Naive thymus-derived CD4-positive, alpha-beta T cell (primary cell): ENCODE measurements at regions not wholly inside any gene's neighbourhood (a gene's known extent, or its start where the extent isn't known, plus 50 kb on each side); places are given as distances from the start of the nearest gene placed in this dataset.

Experiments used
- ATAC-seq: fragments of 150-1000 bp; cut with Tn5 transposase; 2 replicates; pipeline ENCODE4 v1.10.0; 2021; ENCODE audit warnings: mild to moderate bottlenecking, moderate library complexity
- CTCF ChIA-PET: fragments of 350-600 bp; sonication (Branson Sonifier 250); formaldehyde crosslinking; loops from one replicate; lab custom pipeline; 2021; ENCODE audit warnings: antibody characterized with exemption; lab: Charles Lee
- POLR2A ChIA-PET: fragments of 350-600 bp; sonication (Branson Sonifier 250); formaldehyde crosslinking; loops from one replicate; lab custom pipeline; 2021; ENCODE audit warnings: antibody characterized with exemption, inconsistent platforms; lab: Charles Lee
- DNase-seq, 9 donors: peaks; one replicate each; pipeline versions ENCODE4 v3.0.0 to v3.0.0-alpha.2; 2020 to 2022; ENCODE audit warnings: mixed read lengths in 1 of 9
- H3K27ac ChIP-seq: one replicate; pipeline ENCODE4 v1.7.0; 2013; ENCODE audit warnings: mild to moderate bottlenecking, low read depth, low read length, moderate library complexity
- H3K27me3 ChIP-seq, 2 donors: one replicate each; pipeline ENCODE4 v1.7.0; 2013; ENCODE audit warnings: low read length in 2 of 2, mild to moderate bottlenecking in 2 of 2, moderate library complexity in 2 of 2; ENCODE audit not compliant: control insufficient read depth in 2 of 2, insufficient read depth in 2 of 2
- H3K36me3 ChIP-seq, 3 experiments: 1 replicate in 2 of 3; 2 replicates in 1 of 3; pipeline ENCODE4 v1.7.0; 2013; ENCODE audit warnings: low read length in 3 of 3, mild to moderate bottlenecking in 3 of 3, moderate library complexity in 1 of 3; ENCODE audit not compliant: insufficient read depth in 3 of 3, control insufficient read depth in 2 of 3
- H3K4me1 ChIP-seq, 2 donors: one replicate each; pipeline ENCODE4 v1.7.0; 2013; ENCODE audit warnings: low read length in 2 of 2, mild to moderate bottlenecking in 2 of 2, moderate library complexity in 1 of 2; ENCODE audit not compliant: control insufficient read depth in 2 of 2, insufficient read depth in 2 of 2
- H3K4me3 ChIP-seq: 2 replicates; pipeline ENCODE4 v1.7.0; 2013; ENCODE audit warnings: mild to moderate bottlenecking, low read length
- H3K9me3 ChIP-seq, 3 experiments: 1 replicate in 2 of 3; 2 replicates in 1 of 3; pipeline ENCODE4 v1.7.0; 2013; ENCODE audit warnings: low read length in 3 of 3; ENCODE audit not compliant: control insufficient read depth in 2 of 3
- H3K27ac Mint-ChIP-seq, 9 donors: one replicate each; pipeline ENCODE4 v1.8.0; 2020 to 2022; ENCODE audit warnings: mixed read lengths in 9 of 9, mild to moderate bottlenecking in 8 of 9, moderate library complexity in 5 of 9, inconsistent platforms in 2 of 9
- H3K27me3 Mint-ChIP-seq, 5 donors: one replicate each; pipeline ENCODE4 v1.8.0; 2021 to 2022; ENCODE audit warnings: mixed read lengths in 5 of 5, mild to moderate bottlenecking in 1 of 5
- H3K36me3 Mint-ChIP-seq, 5 donors: one replicate each; pipeline ENCODE4 v1.8.0; 2020 to 2022; ENCODE audit warnings: mixed read lengths in 5 of 5, mild to moderate bottlenecking in 3 of 5, inconsistent platforms in 1 of 5
- H3K4me1 Mint-ChIP-seq, 7 donors: one replicate each; pipeline ENCODE4 v1.8.0; 2020 to 2022; ENCODE audit warnings: mixed read lengths in 7 of 7, mild to moderate bottlenecking in 3 of 7, inconsistent platforms in 1 of 7
- H3K4me3 Mint-ChIP-seq, 10 donors: one replicate each; pipeline ENCODE4 v1.8.0; 2020 to 2022; ENCODE audit warnings: mild to moderate bottlenecking in 10 of 10, mixed read lengths in 10 of 10, moderate library complexity in 6 of 10, inconsistent platforms in 2 of 10
- H3K9me3 Mint-ChIP-seq, 11 donors: one replicate each; pipeline ENCODE4 v1.8.0; 2020 to 2022; ENCODE audit warnings: mixed read lengths in 11 of 11, mild to moderate bottlenecking in 4 of 11, inconsistent platforms in 1 of 11, moderate library complexity in 1 of 11
- intact Hi-C, 2 donors: fragments of 100-400 bp; cut with micrococcal nuclease; formaldehyde crosslinking; loops; one replicate each; pipeline ENCODE4 v1.15.1; 2023

DNA sequence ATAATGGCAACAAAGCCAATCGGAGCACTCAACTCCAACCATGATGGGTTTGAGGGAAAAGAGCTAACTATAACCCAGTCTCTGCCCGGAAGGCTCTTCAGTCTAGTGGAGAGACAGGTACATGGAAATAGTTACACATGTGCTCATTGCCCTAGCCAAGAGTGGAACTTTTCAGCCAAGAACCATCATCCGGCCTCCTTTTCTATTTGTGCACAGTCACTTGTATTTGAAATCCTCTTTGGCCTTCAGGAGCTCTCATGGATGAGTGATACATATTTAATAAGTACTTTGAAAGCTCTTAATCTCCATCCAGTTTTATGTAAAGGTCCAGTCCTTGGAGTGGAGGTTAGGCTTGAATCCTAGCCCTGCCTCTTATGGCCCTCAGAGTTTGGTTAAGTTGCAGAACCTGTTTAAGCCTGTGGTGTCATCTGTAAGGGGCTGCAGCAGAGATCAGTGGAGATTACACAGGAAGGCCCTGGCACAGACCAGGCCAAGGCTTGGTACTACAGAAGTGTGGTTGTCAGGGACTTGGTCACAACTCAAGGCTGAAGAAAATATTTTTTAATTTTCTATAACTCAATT, 72.3 kb upstream of the SMLR1 start:
- Mint-ChIP-seq H3K4me1 (peaks cover 0 to 9% (median 4%) of the 10 kb centered on the region in 7 donors), H3K27me3 (peaks cover 0 to 11% (median 4%) of the 10 kb centered on the region in 5 donors), H3K27ac (no peak overlapping the region), H3K9me3 (peaks cover 0 to 10% (median 3%) of the 10 kb centered on the region in 11 donors), H3K4me3 (no peak overlapping the region), H3K36me3 (peaks cover 0 to 3% (median 0%) of the 10 kb centered on the region in 5 donors)
- intact Hi-C loops: no loop called here
- Histone ChIP-seq H3K27me3 (no peaks in the 10 kb centered on the region), H3K4me3 (no peak overlapping the region), H3K36me3 (no peaks in the 10 kb centered on the region), H3K27ac (no peak overlapping the region), H3K9me3 (peaks cover 0 to 2% (median 0%) of the 10 kb centered on the region in 3 experiments), H3K4me1 (peaks cover 0 to 14% of the 10 kb centered on the region in 2 donors)
- DNase-seq (no peak), ATAC-seq (no peak)
- ChIA-PET POLR2A (interaction anchor here (0.7 kb wide), 1 partner anchor 74 kb away, joined by 4 read pairs; no protein-coding TSS in a partner anchor), CTCF (interaction anchor here (0.7 to 1.1 kb wide), 2 partner anchors 11 to 33 kb away, joined by 3 to 4 read pairs; no protein-coding TSS in a partner anchor)

DNA sequence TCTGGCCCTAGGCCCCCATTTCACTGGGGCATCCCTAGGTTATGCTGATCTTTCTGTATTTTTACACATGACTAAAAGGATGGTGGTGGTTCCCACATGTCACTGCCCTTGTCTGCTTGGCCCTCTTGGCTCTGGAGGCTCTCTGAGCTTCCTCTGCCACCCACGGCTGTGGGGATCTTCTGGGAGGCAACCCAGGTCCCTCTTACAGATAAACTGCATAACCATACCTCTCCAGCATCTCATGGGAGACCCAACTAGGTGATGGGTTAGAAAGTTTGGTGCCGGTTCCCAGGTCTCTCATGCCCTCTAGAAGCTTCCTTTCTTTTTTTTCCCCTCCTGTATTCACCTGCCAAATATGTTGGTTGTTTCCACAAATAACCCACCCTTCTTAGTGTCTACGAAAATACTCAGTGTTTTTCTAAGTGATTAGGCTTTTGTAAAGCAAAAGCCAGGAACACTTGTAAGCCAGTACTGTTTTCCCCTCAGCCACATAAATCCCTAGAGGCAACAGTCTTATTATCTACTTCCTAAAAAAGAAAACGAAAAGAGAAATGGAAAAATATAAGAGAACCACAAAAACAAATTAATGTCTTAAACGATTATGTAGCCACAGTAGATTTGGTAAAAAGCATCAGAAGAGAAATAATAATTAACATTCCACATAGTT, 71.7 kb upstream of the SMLR1 start:
- Mint-ChIP-seq H3K4me3 (no peak overlapping the region), H3K27ac (no peak overlapping the region), H3K36me3 (peaks cover 0 to 4% (median 3%) of the 10 kb centered on the region in 5 donors), H3K9me3 (peaks cover 0 to 8% (median under 1%) of the 10 kb centered on the region in 11 donors), H3K4me1 (peaks cover 0 to 9% (median 4%) of the 10 kb centered on the region in 7 donors), H3K27me3 (peaks cover 4 to 15% (median 8%) of the 10 kb centered on the region in 5 donors)
- POLR2A ChIA-PET: no interaction called here
- no peaks in the 10 kb centered on the region for H3K9me3 ChIP-seq
- H3K27ac ChIP-seq: no peak overlapping the region
- ATAC-seq: no peak
- intact Hi-C loops: no loop called here
- no peak for DNase-seq
- H3K27me3 ChIP-seq: no peaks in the 10 kb centered on the region
- peaks cover 0 to 14% of the 10 kb centered on the region in 2 donors for H3K4me1 ChIP-seq
- no peaks in the 10 kb centered on the region for H3K36me3 ChIP-seq
- CTCF ChIA-PET: interaction anchor here (1.1 kb wide), 1 partner anchor 32 kb away, joined by 3 read pairs; no protein-coding TSS in a partner anchor
- H3K4me3 ChIP-seq: no peak overlapping the region

DNA sequence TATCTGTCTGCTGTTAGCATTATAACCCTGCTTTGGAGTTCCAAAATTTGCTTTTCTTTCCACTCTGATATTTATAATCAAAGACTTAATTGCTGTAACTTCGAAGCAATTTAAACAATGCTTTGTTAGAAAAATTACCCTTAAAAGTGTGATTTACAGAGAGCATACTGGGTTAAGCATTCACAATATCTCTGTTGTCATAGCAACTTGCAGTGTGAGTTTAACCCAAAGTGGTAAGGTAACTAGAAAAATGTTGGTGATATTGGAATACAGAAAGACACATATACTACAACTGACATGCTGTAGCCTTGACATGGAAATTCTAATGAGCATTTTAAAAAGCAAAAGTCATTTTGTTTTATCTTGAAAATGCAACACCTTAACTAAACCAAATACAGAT, 70.4 kb upstream of the SMLR1 start:
- H3K9me3 ChIP-seq: no peaks in the 10 kb centered on the region
- H3K27me3 ChIP-seq: no peaks in the 10 kb centered on the region
- intact Hi-C loops: no loop called here
- no peak overlapping the region for H3K4me3 ChIP-seq
- Mint-ChIP-seq H3K27me3 (peaks cover 4 to 16% (median 8%) of the 10 kb centered on the region in 5 donors), H3K4me3 (no peak overlapping the region), H3K4me1 (peaks cover 0 to 9% (median 4%) of the 10 kb centered on the region in 7 donors), H3K27ac (no peak overlapping the region), H3K36me3 (peaks cover 0 to 4% (median 0%) of the 10 kb centered on the region in 5 donors), H3K9me3 (peaks cover 0 to 4% (median 0%) of the 10 kb centered on the region in 11 donors)
- no peaks in the 10 kb centered on the region for H3K36me3 ChIP-seq
- ChIA-PET CTCF (interaction anchor here (0.6 kb wide), 2 partner anchors 241 to 1062 kb away, joined by 3 to 5 read pairs; no protein-coding TSS in a partner anchor), POLR2A (no interaction called here)
- H3K4me1 ChIP-seq: peaks cover 0 to 14% of the 10 kb centered on the region in 2 donors
- no peak overlapping the region for H3K27ac ChIP-seq
- DNase-seq (no peak), ATAC-seq (no peak)

DNA sequence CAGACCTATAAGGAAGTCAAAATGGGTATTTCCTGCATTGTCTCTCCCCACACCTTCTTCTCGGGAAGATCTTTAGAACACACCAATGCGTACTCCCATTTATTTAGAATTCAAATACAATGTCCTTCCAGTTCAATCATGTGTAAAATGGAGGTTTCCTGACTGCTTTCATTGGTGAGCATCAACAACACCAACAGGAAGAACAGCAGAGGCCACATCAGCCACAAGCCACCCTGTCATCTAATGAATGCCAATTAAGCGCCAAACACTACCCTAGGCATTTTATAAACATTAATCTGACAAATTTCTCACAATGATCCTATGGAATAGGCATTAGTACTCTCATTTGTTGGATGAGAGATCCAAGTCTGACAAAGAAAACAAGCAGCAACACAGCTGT, 68.4 kb upstream of the SMLR1 start:
- POLR2A ChIA-PET: interaction anchor here (0.7 kb wide), 1 partner anchor 18 kb away, joined by 3 read pairs; no protein-coding TSS in a partner anchor
- H3K9me3 Mint-ChIP-seq: peaks cover 0 to 4% (median 0%) of the 10 kb centered on the region in 11 donors
- ATAC-seq: no peak

DNA sequence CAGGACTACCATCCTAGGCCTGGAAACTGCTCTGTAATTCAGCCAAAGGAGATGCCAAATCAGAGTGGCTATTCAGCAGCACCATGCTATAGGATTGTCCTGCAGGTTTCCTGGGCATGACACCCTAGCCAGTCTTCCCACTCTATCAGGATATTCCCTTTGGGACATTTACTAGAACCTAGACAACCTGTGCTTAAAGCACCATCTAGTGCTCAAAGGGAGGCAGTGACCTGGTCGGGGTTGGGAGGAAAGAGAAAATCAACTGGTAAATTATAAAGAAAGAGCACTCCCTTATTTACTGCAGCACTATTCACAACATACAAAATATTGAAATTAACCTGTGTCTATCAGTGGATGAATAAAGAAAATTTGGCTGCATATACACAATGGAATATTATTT, 67.2 kb upstream of the SMLR1 start:
- H3K4me1 ChIP-seq: peaks cover 0 to 14% of the 10 kb centered on the region in 2 donors
- Mint-ChIP-seq H3K9me3 (peaks cover 0 to 4% (median 0%) of the 10 kb centered on the region in 11 donors), H3K27me3 (peaks cover 4 to 28% (median 9%) of the 10 kb centered on the region in 5 donors), H3K4me3 (no peak overlapping the region), H3K36me3 (peaks cover 0 to 4% (median 0%) of the 10 kb centered on the region in 5 donors), H3K27ac (no peak overlapping the region), H3K4me1 (peaks cover 0 to 11% (median 4%) of the 10 kb centered on the region in 7 donors)
- H3K4me3 ChIP-seq: no peak overlapping the region
- ChIA-PET POLR2A (no interaction called here), CTCF (no interaction called here)
- DNase-seq (no peak), ATAC-seq (no peak)
- H3K27me3 ChIP-seq: no peaks in the 10 kb centered on the region
- intact Hi-C loops: loop anchor here in 1 of 2 donors (1.0 kb wide), 1 partner anchor 438 kb away; no protein-coding TSS in a partner anchor
- H3K9me3 ChIP-seq: no peaks in the 10 kb centered on the region
- no peak overlapping the region for H3K27ac ChIP-seq
- no peaks in the 10 kb centered on the region for H3K36me3 ChIP-seq

More for the DNA sequence above, 68.4 kb upstream of the SMLR1 start:
- Mint-ChIP-seq H3K27ac (no peak overlapping the region), H3K4me1 (peaks cover 0 to 11% (median 4%) of the 10 kb centered on the region in 7 donors), H3K36me3 (peaks cover 0 to 4% (median 0%) of the 10 kb centered on the region in 5 donors), H3K27me3 (peaks cover 4 to 26% (median 9%) of the 10 kb centered on the region in 5 donors), H3K4me3 (no peak overlapping the region)
- intact Hi-C loops: no loop called here
- CTCF ChIA-PET: no interaction called here
- no peak overlapping the region for H3K4me3 ChIP-seq
- peaks cover 0 to 14% of the 10 kb centered on the region in 2 donors for H3K4me1 ChIP-seq
- H3K36me3 ChIP-seq: no peaks in the 10 kb centered on the region
- H3K9me3 ChIP-seq: no peaks in the 10 kb centered on the region
- DNase-seq: no peak
- no peaks in the 10 kb centered on the region for H3K27me3 ChIP-seq
- H3K27ac ChIP-seq: no peak overlapping the region

DNA sequence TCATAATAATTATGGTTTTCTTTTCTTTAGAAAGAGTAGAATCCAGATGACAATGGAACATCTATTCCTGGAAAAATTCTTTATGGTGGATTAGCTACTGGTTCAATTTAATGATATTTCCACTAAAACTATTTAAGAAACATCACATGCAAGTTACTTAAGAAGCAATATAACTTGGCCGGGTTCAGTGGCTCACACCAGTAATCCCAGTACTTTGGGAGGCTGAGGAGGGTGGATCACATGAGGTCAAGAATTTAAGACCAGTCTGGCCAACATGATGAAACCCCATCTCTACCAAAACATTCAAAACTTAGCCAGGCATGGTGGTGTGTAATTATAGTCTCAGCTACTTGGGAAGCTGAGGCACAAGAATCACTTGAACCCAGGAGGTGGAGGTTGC, 65.9 kb upstream of the SMLR1 start:
- Histone ChIP-seq H3K9me3 (no peaks in the 10 kb centered on the region), H3K36me3 (no peaks in the 10 kb centered on the region), H3K27me3 (no peaks in the 10 kb centered on the region), H3K4me1 (peaks cover 0 to 14% of the 10 kb centered on the region in 2 donors), H3K27ac (no peak overlapping the region), H3K4me3 (no peak overlapping the region)
- no peak overlapping the region for H3K27ac Mint-ChIP-seq
- intact Hi-C loops: no loop called here
- peaks cover 0 to 11% (median 4%) of the 10 kb centered on the region in 7 donors for H3K4me1 Mint-ChIP-seq
- ChIA-PET POLR2A (no interaction called here), CTCF (interaction anchor here (0.7 to 1.0 kb wide), 2 partner anchors 378 to 393 kb away, joined by 3 to 4 read pairs; no protein-coding TSS in a partner anchor)
- H3K27me3 Mint-ChIP-seq: peaks cover 1 to 28% (median 9%) of the 10 kb centered on the region in 5 donors
- no peak overlapping the region for H3K4me3 Mint-ChIP-seq
- ATAC-seq (no peak), DNase-seq (no peak)
- peaks cover 0 to 4% (median 0%) of the 10 kb centered on the region in 5 donors for H3K36me3 Mint-ChIP-seq
- peaks cover 0 to 4% (median 0%) of the 10 kb centered on the region in 11 donors for H3K9me3 Mint-ChIP-seq
